Activated naive CD8-positive, alpha-beta T cell treated with anti-CD3 and anti-CD28 coated beads, Interleukin-2, amount 10 ng/mL, durations not matched to agents 7 days and 5 days (primary cell): ENCODE measurements at regions not wholly inside any gene's neighbourhood (a gene's known extent, or its start where the extent isn't known, plus 50 kb on each side); places are given as distances from the start of the nearest gene placed in this dataset.
"Not testable (repeated sequence)": the region's sequence is repeated elsewhere in the genome, so short reads cannot be mapped to it uniquely, and the experiment has no call there.

ENCODE experiments used
- ATAC-seq: fragments of 150-1000 bp; cut with Tn5 transposase; one replicate; pipeline ENCODE4 v1.10.0; 2021; ENCODE audit warnings: low read depth, moderate library complexity
- POLR2A ChIA-PET: fragments of 350-600 bp; sonication (Branson Sonifier 250); formaldehyde crosslinking; loops from one replicate; lab custom pipeline; 2021; ENCODE audit warnings: antibody characterized with exemption; lab: Charles Lee
- DNase-seq: peaks from one replicate; pipeline ENCODE4 v3.0.0; 2021
- H3K27ac Mint-ChIP-seq: one replicate; pipeline ENCODE4 v1.8.0; 2022; ENCODE audit warnings: mild to moderate bottlenecking, mixed read lengths
- H3K27me3 Mint-ChIP-seq: one replicate; pipeline ENCODE4 v1.8.0; 2022; ENCODE audit warnings: mild to moderate bottlenecking, moderate library complexity, mixed read lengths
- H3K36me3 Mint-ChIP-seq: one replicate; pipeline ENCODE4 v1.8.0; 2021; ENCODE audit warnings: mild to moderate bottlenecking, mixed read lengths
- H3K4me1 Mint-ChIP-seq: one replicate; pipeline ENCODE4 v1.8.0; 2021; ENCODE audit warnings: mixed read lengths
- H3K4me3 Mint-ChIP-seq: one replicate; pipeline ENCODE4 v1.8.0; 2022; ENCODE audit warnings: mild to moderate bottlenecking, moderate library complexity, mixed read lengths
- H3K9me3 Mint-ChIP-seq: one replicate; pipeline ENCODE4 v1.8.0; 2021; ENCODE audit warnings: mixed read lengths

GRCh38 chr10:2572611-2573010 lies 494.7 kb upstream of the PFKP start:
- DNase-seq, result no peak
- Mint-ChIP-seq H3K27ac (no peak overlapping the region), H3K36me3 (no peaks in the 10 kb centered on the region), H3K27me3 (peaks cover 3% of the 10 kb centered on the region), H3K4me1 (no peaks in the 10 kb centered on the region), H3K9me3 (no peaks in the 10 kb centered on the region), H3K4me3 (no peak overlapping the region)
- POLR2A ChIA-PET, result no interaction called here
- no peak for ATAC-seq

- Mint-ChIP-seq H3K27ac (no peak overlapping the region), H3K9me3 (no peaks in the 10 kb centered on the region), H3K4me1 (no peaks in the 10 kb centered on the region), H3K4me3 (no peak overlapping the region), H3K27me3 (peaks cover 2% of the 10 kb centered on the region), H3K36me3 (no peaks in the 10 kb centered on the region)
- ATAC-seq (no peak), DNase-seq (no peak)
- POLR2A ChIA-PET, result no interaction called here
Measured at GRCh38 chr10:2556883-2557282, 510.5 kb upstream of the PFKP start.

- POLR2A ChIA-PET, result no interaction called here
- H3K36me3 Mint-ChIP-seq, result no peaks in the 10 kb centered on the region
- H3K27me3 Mint-ChIP-seq, result no peaks in the 10 kb centered on the region
- H3K4me1 Mint-ChIP-seq, result no peaks in the 10 kb centered on the region
- ATAC-seq (no peak), DNase-seq (no peak)
- H3K9me3 Mint-ChIP-seq, result no peaks in the 10 kb centered on the region
- H3K27ac Mint-ChIP-seq, result no peak overlapping the region
- no peak overlapping the region for H3K4me3 Mint-ChIP-seq
Measured at GRCh38 chr10:2548071-2548470, 519.3 kb upstream of the PFKP start.

GRCh38 chr10:2547606-2548005 lies 519.7 kb upstream of the PFKP start:
- DNase-seq (no peak), ATAC-seq (no peak)
- Mint-ChIP-seq H3K36me3 (no peaks in the 10 kb centered on the region), H3K27ac (no peak overlapping the region), H3K4me3 (no peak overlapping the region), H3K4me1 (no peaks in the 10 kb centered on the region), H3K9me3 (no peaks in the 10 kb centered on the region), H3K27me3 (peaks cover 2% of the 10 kb centered on the region)
- POLR2A ChIA-PET, result no interaction called here

- H3K4me3 Mint-ChIP-seq, POLR2A ChIA-PET, H3K36me3 Mint-ChIP-seq, ATAC-seq, H3K9me3 Mint-ChIP-seq, H3K27ac Mint-ChIP-seq, DNase-seq, H3K27me3 Mint-ChIP-seq, H3K4me1 Mint-ChIP-seq: not testable (repeated sequence)
Measured at GRCh38 chr10:2546894-2547293, 520.5 kb upstream of the PFKP start.

GRCh38 chr10:2543974-2544373 lies 523.4 kb upstream of the PFKP start:
- DNase-seq (no peak), ATAC-seq (no peak)
- Mint-ChIP-seq H3K9me3 (no peaks in the 10 kb centered on the region), H3K36me3 (no peaks in the 10 kb centered on the region), H3K27me3 (peaks cover 3% of the 10 kb centered on the region), H3K4me3 (no peak overlapping the region), H3K4me1 (no peaks in the 10 kb centered on the region), H3K27ac (no peak overlapping the region)
- POLR2A ChIA-PET, result no interaction called here

GRCh38 chr10:2543142-2543886 lies 524.0 kb upstream of the PFKP start:
- no peaks in the 10 kb centered on the region for H3K9me3 Mint-ChIP-seq
- peaks cover 3% of the 10 kb centered on the region for H3K27me3 Mint-ChIP-seq
- no peak for DNase-seq
- H3K4me1 Mint-ChIP-seq, result no peaks in the 10 kb centered on the region
- no peak for ATAC-seq
- POLR2A ChIA-PET, result no interaction called here
- no peaks in the 10 kb centered on the region for H3K36me3 Mint-ChIP-seq
- no peak overlapping the region for H3K27ac Mint-ChIP-seq
- H3K4me3 Mint-ChIP-seq, result no peak overlapping the region

- peaks cover 3% of the 10 kb centered on the region for H3K27me3 Mint-ChIP-seq
- DNase-seq, result no peak
- no peaks in the 10 kb centered on the region for H3K4me1 Mint-ChIP-seq
- POLR2A ChIA-PET, result no interaction called here
- H3K27ac Mint-ChIP-seq, result no peak overlapping the region
- no peaks in the 10 kb centered on the region for H3K36me3 Mint-ChIP-seq
- H3K4me3 Mint-ChIP-seq, result no peak overlapping the region
- no peaks in the 10 kb centered on the region for H3K9me3 Mint-ChIP-seq
- no peak for ATAC-seq
Measured at GRCh38 chr10:2541176-2541575, 526.2 kb upstream of the PFKP start.

GRCh38 chr10:2529945-2530344 lies 537.4 kb upstream of the PFKP start:
- Mint-ChIP-seq H3K36me3 (no peaks in the 10 kb centered on the region), H3K9me3 (no peaks in the 10 kb centered on the region), H3K27ac (no peak overlapping the region), H3K27me3 (no peaks in the 10 kb centered on the region), H3K4me3 (no peak overlapping the region), H3K4me1 (no peaks in the 10 kb centered on the region)
- ATAC-seq (no peak), DNase-seq (no peak)
- POLR2A ChIA-PET, result no interaction called here

GRCh38 chr10:2525781-2526180 lies 541.6 kb upstream of the PFKP start:
- POLR2A ChIA-PET, result no interaction called here
- H3K9me3 Mint-ChIP-seq, result peaks cover 6% of the 10 kb centered on the region
- H3K4me1 Mint-ChIP-seq, result no peaks in the 10 kb centered on the region
- H3K36me3 Mint-ChIP-seq, result no peaks in the 10 kb centered on the region
- no peak overlapping the region for H3K27ac Mint-ChIP-seq
- no peak overlapping the region for H3K4me3 Mint-ChIP-seq
- ATAC-seq (no peak), DNase-seq (no peak)
- no peaks in the 10 kb centered on the region for H3K27me3 Mint-ChIP-seq

- POLR2A ChIA-PET, result no interaction called here
- Mint-ChIP-seq H3K27ac (no peak overlapping the region), H3K4me3 (no peak overlapping the region), H3K36me3 (no peaks in the 10 kb centered on the region), H3K4me1 (no peaks in the 10 kb centered on the region), H3K27me3 (no peaks in the 10 kb centered on the region), H3K9me3 (peaks cover 4% of the 10 kb centered on the region)
- ATAC-seq, result no peak
- no peak for DNase-seq
Measured at GRCh38 chr10:2519139-2519538, 548.2 kb upstream of the PFKP start.

GRCh38 chr10:2509081-2509531 lies 558.2 kb upstream of the PFKP start:
- H3K4me3 Mint-ChIP-seq, result no peak overlapping the region
- H3K27ac Mint-ChIP-seq, result no peak overlapping the region
- H3K4me1 Mint-ChIP-seq, result no peaks in the 10 kb centered on the region
- DNase-seq (no peak), ATAC-seq (no peak)
- H3K36me3 Mint-ChIP-seq, result no peaks in the 10 kb centered on the region
- no peaks in the 10 kb centered on the region for H3K27me3 Mint-ChIP-seq
- H3K9me3 Mint-ChIP-seq, result peaks cover 3% of the 10 kb centered on the region
- POLR2A ChIA-PET, result no interaction called here

GRCh38 chr10:2501366-2501940 lies 565.9 kb upstream of the PFKP start:
- DNase-seq, POLR2A ChIA-PET, ATAC-seq, H3K36me3 Mint-ChIP-seq, H3K27me3 Mint-ChIP-seq, H3K4me1 Mint-ChIP-seq, H3K4me3 Mint-ChIP-seq: not testable (repeated sequence)
- H3K9me3 Mint-ChIP-seq, result peaks cover 27% of the 10 kb centered on the region
- peak overlapping the region; percentile 51 for H3K27ac Mint-ChIP-seq

GRCh38 chr10:2494399-2494798 lies 572.9 kb upstream of the PFKP start:
- no peaks in the 10 kb centered on the region for H3K36me3 Mint-ChIP-seq
- POLR2A ChIA-PET, result no interaction called here
- no peak overlapping the region for H3K4me3 Mint-ChIP-seq
- no peaks in the 10 kb centered on the region for H3K27me3 Mint-ChIP-seq
- peaks cover 11% of the 10 kb centered on the region for H3K9me3 Mint-ChIP-seq
- no peak for ATAC-seq
- no peak for DNase-seq
- H3K27ac Mint-ChIP-seq, result no peak overlapping the region
- no peaks in the 10 kb centered on the region for H3K4me1 Mint-ChIP-seq
